HCT116 (cell line): ENCODE measurements at regions not wholly inside any gene's neighbourhood (a gene's known extent, or its start where the extent isn't known, plus 50 kb on each side); places are given as distances from the start of the nearest gene placed in this dataset.

Experiments
- ATAC-seq: fragments of 200-7000 bp; cut with Tn5 transposase; 2 replicates; pipeline ENCODE4 v1.9.1; 2020; ENCODE audit warnings: mild to moderate bottlenecking, moderate library complexity
- BruUV-seq: library from RNA; stranded (reverse); fragments of 400-500 nt; replicated peaks from 2 replicates; lab custom pipeline; 2021; lab: Mats Ljungman, UMichigan
- CTCF ChIA-PET: fragments of 300-600 bp; sonication (Branson Sonifier 250); formaldehyde crosslinking; loops from one replicate; lab custom pipeline; 2021; ENCODE audit warnings: antibody characterized with exemption; lab: Charles Lee
- POLR2A ChIA-PET: fragments of 300-600, 350-600 bp; sonication (Branson Sonifier 250); formaldehyde crosslinking; loops from one replicate; lab custom pipeline; 2021; ENCODE audit warnings: antibody characterized with exemption; lab: Charles Lee
- RAD21 ChIA-PET, 2 experiments: fragments of 300-600 bp; sonication (Branson Sonifier 250); formaldehyde crosslinking; loops; one replicate each; lab custom pipeline; 2023; ENCODE audit warnings: low total read pairs in 2 of 2; ENCODE audit not compliant: uncharacterized antibody in 2 of 2, unreplicated experiment in 2 of 2, low non-redundant PET in 1 of 2; lab: Charles Lee
- DNase-seq: peaks from one replicate; pipeline ENCODE4 v3.0.0-alpha.2; 2010; ENCODE audit warnings: low read depth, low spot score
- H2AFZ ChIP-seq: fragments of 200-600 bp; shearing (Covaris generic), sonication (generic); 2 replicates; pipeline ENCODE4 v1.6.1; 2017; ENCODE audit warnings: low read depth, mixed run types, mixed read lengths, antibody characterized with exemption, low read length; ENCODE audit not compliant: poor library complexity, severe bottlenecking
- H3K27ac ChIP-seq: 2 replicates; pipeline ENCODE4 v1.5.1; 2012; ENCODE audit warnings: low read depth, low read length
- H3K27me3 ChIP-seq: fragments of 200-600 bp; sonication (generic); 2 replicates; pipeline ENCODE4 v1.6.1; 2016; ENCODE audit warnings: mixed run types, low read length, mixed read lengths; ENCODE audit not compliant: insufficient read depth
- H3K36me3 ChIP-seq, 2 experiments: fragments of 200-500 bp in 1 of 2; fragments of 200-600 bp in 1 of 2; sonication (Bioruptor generic) in 1 of 2; sonication (generic) in 1 of 2; 2 replicates each; pipeline versions ENCODE4 v1.5.1 to v1.6.1; 2014 to 2016; ENCODE audit warnings: low read length in 2 of 2, inconsistent platforms in 1 of 2, mixed read lengths in 1 of 2, mixed run types in 1 of 2; ENCODE audit not compliant: insufficient read depth in 2 of 2, control insufficient read depth in 1 of 2
- H3K4me1 ChIP-seq, 2 experiments: fragments of 200-600 bp in 1 of 2; sonication (generic) in 1 of 2; 2 replicates each; pipeline versions ENCODE4 v1.5.1 to v1.6.1; 2012 to 2017; ENCODE audit warnings: low read length in 2 of 2, inconsistent platforms in 1 of 2, mild to moderate bottlenecking in 1 of 2, mixed read lengths in 1 of 2, mixed run types in 1 of 2, moderate library complexity in 1 of 2; ENCODE audit not compliant: insufficient read depth in 2 of 2, control insufficient read depth in 1 of 2
- H3K4me2 ChIP-seq: fragments of 200-600 bp; sonication (generic); 2 replicates; pipeline ENCODE4 v1.6.1; 2017; ENCODE audit warnings: mixed run types, low read length, mixed read lengths
- H3K4me3 ChIP-seq, 2 experiments: fragments of 200-600 bp in 1 of 2; sonication (generic) in 1 of 2; replicated peaks in 1 of 2; 2 replicates each; pipeline ENCODE4 v1.5.1; 2011 to 2016; ENCODE audit warnings: low read length in 2 of 2, control low read depth in 1 of 2, low read depth in 1 of 2, mild to moderate bottlenecking in 1 of 2, mixed read lengths in 1 of 2, mixed run types in 1 of 2
- H3K79me2 ChIP-seq: fragments of 200-600 bp; sonication (generic); 2 replicates; pipeline ENCODE4 v1.6.1; 2017; ENCODE audit warnings: mild to moderate bottlenecking, mixed run types, low read length, moderate library complexity, mixed read lengths; ENCODE audit not compliant: insufficient read depth
- H3K9ac ChIP-seq: fragments of 200-600 bp; sonication (generic); 2 replicates; pipeline ENCODE4 v1.6.1; 2016; ENCODE audit warnings: low read length, mixed read lengths
- H3K9me2 ChIP-seq: fragments of 200-600 bp; sonication (generic), shearing (Covaris generic); 2 replicates; pipeline ENCODE4 v1.6.1; 2017; ENCODE audit warnings: mixed run types, mild to moderate bottlenecking, moderate library complexity; ENCODE audit not compliant: insufficient read depth
- H3K9me3 ChIP-seq, 2 experiments: fragments of 200-500 bp in 1 of 2; fragments of 200-600 bp in 1 of 2; sonication (Bioruptor generic) in 1 of 2; sonication (generic) in 1 of 2; 2 replicates each; pipeline ENCODE4 v1.6.1; 2014 to 2017; ENCODE audit warnings: low read length in 2 of 2, mixed read lengths in 2 of 2, inconsistent platforms in 1 of 2, low read depth in 1 of 2, mild to moderate bottlenecking in 1 of 2, mixed run types in 1 of 2, moderate library complexity in 1 of 2; ENCODE audit not compliant: control insufficient read depth in 1 of 2, insufficient read depth in 1 of 2
- H4K20me1 ChIP-seq: fragments of 200-600 bp; sonication (generic), shearing (Covaris generic); 2 replicates; pipeline ENCODE4 v1.6.1; 2017; ENCODE audit warnings: mixed run types, mild to moderate bottlenecking, moderate library complexity; ENCODE audit not compliant: insufficient read depth
- CBX3 ChIP-seq: IDR thresholded peaks from 2 replicates; pipeline ENCODE4 v1.6.1; 2012; ENCODE audit warnings: low read depth
- CEBPB ChIP-seq: IDR thresholded peaks from 2 replicates; pipeline ENCODE4 v1.6.1; 2012; ENCODE audit warnings: low read depth
- CTCF ChIP-seq, 3 experiments: fragments of 200-600 bp in 1 of 3; sonication (generic) in 1 of 3; IDR thresholded peaks in 2 of 3; conservative IDR thresholded peaks in 1 of 3; 2 replicates each; pipeline ENCODE4 v1.5.1; 2012 to 2017; ENCODE audit warnings: low read depth in 2 of 3, low read length in 2 of 3, antibody characterized with exemption in 1 of 3, borderline replicate concordance in 1 of 3, control low read depth in 1 of 3, mild to moderate bottlenecking in 1 of 3, mixed read lengths in 1 of 3, mixed run types in 1 of 3, moderate library complexity in 1 of 3; ENCODE audit not compliant: insufficient read depth in 1 of 3
- EGR1 ChIP-seq: IDR thresholded peaks from 2 replicates; pipeline ENCODE4 v1.6.1; 2012; ENCODE audit warnings: low read depth
- EZH2 ChIP-seq: fragments of 200-600 bp; sonication (generic); IDR thresholded peaks from 2 replicates; pipeline ENCODE4 v1.6.1; 2017; ENCODE audit warnings: antibody characterized with exemption, mixed run types
- EZH2phosphoT487 ChIP-seq: fragments of 200-600 bp; IDR thresholded peaks from 2 replicates; pipeline ENCODE4 v1.6.1; 2018; ENCODE audit warnings: antibody characterized with exemption, borderline replicate concordance
- FOSL1 ChIP-seq: IDR thresholded peaks from 2 replicates; pipeline ENCODE4 v1.6.1; 2012; ENCODE audit warnings: low read depth
- JUND ChIP-seq: IDR thresholded peaks from 2 replicates; pipeline ENCODE4 v1.6.1; 2012
- MAX ChIP-seq: IDR thresholded peaks from 2 replicates; pipeline ENCODE4 v1.6.1; 2012
- POLR2A ChIP-seq: IDR thresholded peaks from 2 replicates; pipeline ENCODE4 v1.7.0; 2011; ENCODE audit warnings: borderline replicate concordance; ENCODE audit not compliant: insufficient read depth, insufficient read length; ENCODE audit errors: extremely low read depth
- RAD21 ChIP-seq: IDR thresholded peaks from 2 replicates; pipeline ENCODE4 v1.6.1; 2012; ENCODE audit warnings: low read depth, mild to moderate bottlenecking
- SIN3A ChIP-seq: IDR thresholded peaks from 2 replicates; pipeline ENCODE4 v1.6.1; 2012; ENCODE audit warnings: low read depth
- SP1 ChIP-seq: IDR thresholded peaks from 2 replicates; pipeline ENCODE4 v1.6.1; 2012; ENCODE audit warnings: low read depth
- SRF ChIP-seq: IDR thresholded peaks from 2 replicates; pipeline ENCODE4 v1.6.1; 2012; ENCODE audit warnings: low read depth
- YY1 ChIP-seq: IDR thresholded peaks from 2 replicates; pipeline ENCODE4 v1.6.1; 2011; ENCODE audit warnings: low read length, low read depth, moderate library complexity, mild to moderate bottlenecking; ENCODE audit not compliant: insufficient replicate concordance; ENCODE audit errors: extremely low read depth
- ZBTB33 ChIP-seq: IDR thresholded peaks from 2 replicates; pipeline ENCODE4 v1.6.1; 2011; ENCODE audit warnings: mild to moderate bottlenecking, low read length, moderate library complexity; ENCODE audit not compliant: insufficient replicate concordance; ENCODE audit errors: extremely low read depth
- ZFX ChIP-seq: fragments of 450-650 bp; IDR thresholded peaks from 2 replicates; pipeline ENCODE4 v1.6.1; 2017
- ZNF274 ChIP-seq: fragments of 200-500 bp; sonication (Bioruptor generic); IDR thresholded peaks from 2 replicates; pipeline ENCODE4 v1.6.1; 2014; ENCODE audit warnings: mild to moderate bottlenecking, low read depth, low read length, inconsistent platforms
- intact Hi-C: fragments of 100-400 bp; cut with micrococcal nuclease; formaldehyde crosslinking; loops from 2 replicates; pipeline ENCODE4 v1.10.0; 2022
- TF ChIP-seq, protein P1 (sequence below): IDR thresholded peaks from 2 replicates; pipeline ENCODE4 v1.6.1; 2012

GRCh38 chr11:45440111-45440510 lies 154.0 kb upstream of the SYT13 start:
- ChIA-PET RAD21 (no interaction called here), CTCF (no interaction called here)
- H3K4me3 ChIP-seq: no peak overlapping the region
- no peaks in the 10 kb centered on the region for H4K20me1 ChIP-seq
- H3K79me2 ChIP-seq: no peaks in the 10 kb centered on the region
- peaks cover 73% of the 10 kb centered on the region for H3K27me3 ChIP-seq
- ATAC-seq: no peak
- H3K36me3 ChIP-seq: no peaks in the 10 kb centered on the region
- BruUV-seq: no TSS peak
- H3K4me1 ChIP-seq: no peaks in the 10 kb centered on the region
- no peak for TF ChIP-seq YY1
- TF ChIP-seq EZH2: no peak
- TF ChIP-seq EGR1: no peak
- TF ChIP-seq EZH2phosphoT487: no peak
- no peak for TF ChIP-seq JUND
- TF ChIP-seq CTCF (IDR thresholded peaks at IDR 0.05 in 2 of 3, conservative IDR thresholded peaks at IDR 0.05 in 1 of 3; ENCODE audit: borderline replicate concordance in 1 of 3, insufficient read depth in 1 of 3, low read depth in 2 of 3, low read length in 2 of 3): no peak
- no peak for TF ChIP-seq ZNF274
- TF ChIP-seq RAD21: no peak
- no peak for TF ChIP-seq FOSL1
- no peak for TF ChIP-seq ZBTB33
- TF ChIP-seq MAX: no peak
- TF ChIP-seq POLR2A: no peak
- TF ChIP-seq SIN3A: no peak
- TF ChIP-seq SP1: no peak
- TF ChIP-seq SRF: no peak
- no peak for TF ChIP-seq CBX3
- TF ChIP-seq, protein P1, sequence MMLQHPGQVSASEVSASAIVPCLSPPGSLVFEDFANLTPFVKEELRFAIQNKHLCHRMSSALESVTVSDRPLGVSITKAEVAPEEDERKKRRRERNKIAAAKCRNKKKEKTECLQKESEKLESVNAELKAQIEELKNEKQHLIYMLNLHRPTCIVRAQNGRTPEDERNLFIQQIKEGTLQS: no peak
- TF ChIP-seq ZFX: no peak
- no peak for TF ChIP-seq CEBPB
- TF ChIP-seq, all 23 proteins: peak for 0
- Histone ChIP-seq H3K4me2 (no peak overlapping the region), H3K27ac (no peak overlapping the region), H3K9me2 (no peaks in the 10 kb centered on the region), H2AFZ (no peak overlapping the region), H3K9me3 (peaks cover 6 to 14% of the 10 kb centered on the region in 2 experiments; a peak in 3 of 4 replicates), H3K9ac (no peak overlapping the region)
- DNase-seq: no peak
- POLR2A ChIA-PET: no interaction called here
- intact Hi-C loops: no loop called here
